Vagina (tissue), 2 donors: ENCODE measurements at regions not wholly inside any gene's neighbourhood (a gene's known extent, or its start where the extent isn't known, plus 50 kb on each side); places are given as distances from the start of the nearest gene placed in this dataset.

Experiments
- POLR2A ChIP-seq, 2 donors: fragments of 450-650 bp; IDR thresholded peaks; one replicate each; pipeline ENCODE4 v1.6.1; 2017; ENCODE audit warnings: antibody characterized with exemption in 2 of 2, mild to moderate bottlenecking in 2 of 2, moderate library complexity in 2 of 2
- POLR2AphosphoS5 ChIP-seq, 2 donors: sonication (generic); formaldehyde crosslinking; IDR thresholded peaks; one replicate each; pipeline ENCODE4 v1.9.0; 2017; ENCODE audit warnings: antibody characterized with exemption in 2 of 2, mild to moderate bottlenecking in 2 of 2, low read depth in 1 of 2; ENCODE audit not compliant: insufficient read depth in 1 of 2
- TF ChIP-seq, protein P1 (sequence below), 3 experiments: fragments of 450-650 bp in 2 of 3; fragments of 200-600 bp in 1 of 3; sonication (generic) in 1 of 3; IDR thresholded peaks; one replicate each; pipeline ENCODE4 v1.5.1; 2017 to 2019; ENCODE audit warnings: antibody characterized with exemption in 3 of 3, mild to moderate bottlenecking in 2 of 3, moderate library complexity in 2 of 3

DNA sequence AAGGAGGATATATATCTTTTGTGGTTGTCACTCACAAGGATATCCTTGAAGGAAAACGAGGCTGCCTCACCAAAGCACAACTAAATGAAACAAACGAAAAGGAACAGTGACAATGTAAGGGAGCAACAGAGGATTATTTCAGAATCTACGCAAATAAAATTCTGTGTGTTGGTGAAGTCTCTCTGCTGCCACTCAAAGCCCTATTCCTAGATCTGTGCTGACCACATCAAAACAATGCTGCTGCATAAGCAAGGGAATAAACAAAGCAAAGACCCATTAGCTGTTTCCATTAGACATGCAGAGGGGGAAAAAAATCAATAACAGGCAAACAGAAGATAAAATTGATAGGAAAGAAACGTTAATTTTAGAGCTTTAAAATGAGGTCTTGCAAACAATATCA lies 204.4 kb downstream of the MZT1 start:
- TF ChIP-seq POLR2AphosphoS5 (IDR thresholded peaks at IDR 0.05; ENCODE audit: insufficient read depth in 1 of 2, low read depth in 1 of 2) (no peak), POLR2A (IDR thresholded peaks at IDR 0.05) (no peak)
- TF ChIP-seq, protein P1, sequence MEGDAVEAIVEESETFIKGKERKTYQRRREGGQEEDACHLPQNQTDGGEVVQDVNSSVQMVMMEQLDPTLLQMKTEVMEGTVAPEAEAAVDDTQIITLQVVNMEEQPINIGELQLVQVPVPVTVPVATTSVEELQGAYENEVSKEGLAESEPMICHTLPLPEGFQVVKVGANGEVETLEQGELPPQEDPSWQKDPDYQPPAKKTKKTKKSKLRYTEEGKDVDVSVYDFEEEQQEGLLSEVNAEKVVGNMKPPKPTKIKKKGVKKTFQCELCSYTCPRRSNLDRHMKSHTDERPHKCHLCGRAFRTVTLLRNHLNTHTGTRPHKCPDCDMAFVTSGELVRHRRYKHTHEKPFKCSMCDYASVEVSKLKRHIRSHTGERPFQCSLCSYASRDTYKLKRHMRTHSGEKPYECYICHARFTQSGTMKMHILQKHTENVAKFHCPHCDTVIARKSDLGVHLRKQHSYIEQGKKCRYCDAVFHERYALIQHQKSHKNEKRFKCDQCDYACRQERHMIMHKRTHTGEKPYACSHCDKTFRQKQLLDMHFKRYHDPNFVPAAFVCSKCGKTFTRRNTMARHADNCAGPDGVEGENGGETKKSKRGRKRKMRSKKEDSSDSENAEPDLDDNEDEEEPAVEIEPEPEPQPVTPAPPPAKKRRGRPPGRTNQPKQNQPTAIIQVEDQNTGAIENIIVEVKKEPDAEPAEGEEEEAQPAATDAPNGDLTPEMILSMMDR (IDR thresholded peaks at IDR 0.05): no peak
